HT1080 (cell line): ENCODE measurements at regions not wholly inside any gene's neighbourhood (a gene's known extent, or its start where the extent isn't known, plus 50 kb on each side); places are given as distances from the start of the nearest gene placed in this dataset.
A peak's percentile ranks its signal among the peaks of the same experiment; 100 is the strongest.

Source experiments
- DNase-seq: peaks from one replicate; pipeline ENCODE4 v3.0.0-alpha.2; 2015; ENCODE audit warnings: low read depth

GRCh38 chr12:105985383-105985782 lies 153.4 kb downstream of the NUAK1 start:
- DNase-seq, result no peak

- peak; percentile 6 for DNase-seq
These were observed 151.7 kb downstream of the NUAK1 start for GRCh38 chr12:105986779-105987684.

GRCh38 chr12:105987685-105988035 lies 151.1 kb downstream of the NUAK1 start:
- no peak for DNase-seq

GRCh38 chr12:105992849-105993740 lies 145.7 kb downstream of the NUAK1 start:
- peak; percentile 10 for DNase-seq

- DNase-seq, result no peak
These were observed 144.8 kb downstream of the NUAK1 start for GRCh38 chr12:105993766-105994555.

GRCh38 chr12:105995961-105996431 lies 142.8 kb downstream of the NUAK1 start:
- peak; percentile 5 for DNase-seq

- DNase-seq, result no peak
These were observed 140.2 kb downstream of the NUAK1 start for GRCh38 chr12:105998561-105998960.

- DNase-seq, result peak; percentile 13
These were observed 138.2 kb downstream of the NUAK1 start for GRCh38 chr12:106000382-106001104.

GRCh38 chr12:106001105-106001836 lies 137.5 kb downstream of the NUAK1 start:
- DNase-seq, result no peak

- no peak for DNase-seq
These were observed 136.9 kb downstream of the NUAK1 start for GRCh38 chr12:106001837-106002218.

- DNase-seq, result no peak
These were observed 135.5 kb downstream of the NUAK1 start for GRCh38 chr12:106003297-106003696.

- DNase-seq, result no peak
These were observed 134.5 kb downstream of the NUAK1 start for GRCh38 chr12:106004289-106004688.

- no peak for DNase-seq
These were observed 132.4 kb downstream of the NUAK1 start for GRCh38 chr12:106006382-106006781.

- no peak for DNase-seq
These were observed 131.8 kb downstream of the NUAK1 start for GRCh38 chr12:106006940-106007339.

- no peak for DNase-seq
These were observed 128.0 kb downstream of the NUAK1 start for GRCh38 chr12:106010741-106011140.
